ENCODE measurements at regions not wholly inside any gene's neighbourhood (a gene's known extent, or its start where the extent isn't known, plus 50 kb on each side); places are given as distances from the start of the nearest gene placed in this dataset.

DNA sequence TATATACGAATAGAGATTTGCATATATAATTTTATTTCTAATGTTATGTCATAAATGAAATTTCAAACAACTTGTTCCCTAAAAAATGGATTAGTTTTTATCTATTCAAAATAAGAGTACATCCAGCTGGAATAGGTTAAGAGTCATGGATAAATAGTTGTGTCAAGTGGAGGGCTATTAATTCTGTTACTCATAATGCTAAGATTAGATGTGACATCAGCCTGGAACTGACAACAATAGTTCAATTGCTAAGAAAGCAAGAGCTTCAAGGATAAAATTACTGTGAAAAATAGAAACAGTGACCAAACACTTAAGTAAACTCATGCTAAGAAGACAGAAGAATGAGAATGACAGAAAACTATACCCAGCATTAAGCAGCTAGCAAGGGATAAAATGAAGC, 92.2 kb upstream of the CDH9 start:
- Mint-ChIP-seq H3K9me3 (no peaks in the 10 kb centered on the region), H3K4me1 (no peaks in the 10 kb centered on the region), H3K36me3 (no peaks in the 10 kb centered on the region), H3K27ac (no peak overlapping the region), H3K27me3 (ENCODE audit: insufficient read depth, low read depth) (no peaks in the 10 kb centered on the region), H3K4me3 (no peak overlapping the region)
- H3K27me3 ChIP-seq = no peaks in the 10 kb centered on the region
- H3K36me3 ChIP-seq = no peaks in the 10 kb centered on the region
- H3K79me2 ChIP-seq (ENCODE audit: low read depth) = no peaks in the 10 kb centered on the region
- no peaks in the 10 kb centered on the region for H3K4me1 ChIP-seq
- H3F3A ChIP-seq (ENCODE audit: low read depth) = no peaks in the 10 kb centered on the region
- no peaks in the 10 kb centered on the region for H3K9me3 ChIP-seq (ENCODE audit: low read depth)
- no peak overlapping the region for H3K4me2 ChIP-seq
- no peak overlapping the region for H3K27ac ChIP-seq
- DNase-seq (ENCODE audit: low spot score) = no peak
- no peak overlapping the region for H2AFZ ChIP-seq (replicated peaks)
- H3K4me3 ChIP-seq = no peak overlapping the region
- H3K9ac ChIP-seq = no peak overlapping the region
- H4K20me1 ChIP-seq (ENCODE audit: low read depth) = no peaks in the 10 kb centered on the region
- TF ChIP-seq EZH2phosphoT487 (IDR thresholded peaks at IDR 0.05) (no peak), EZH2 (IDR thresholded peaks at IDR 0.05) (no peak)
- TF ChIP-seq, protein P1, sequence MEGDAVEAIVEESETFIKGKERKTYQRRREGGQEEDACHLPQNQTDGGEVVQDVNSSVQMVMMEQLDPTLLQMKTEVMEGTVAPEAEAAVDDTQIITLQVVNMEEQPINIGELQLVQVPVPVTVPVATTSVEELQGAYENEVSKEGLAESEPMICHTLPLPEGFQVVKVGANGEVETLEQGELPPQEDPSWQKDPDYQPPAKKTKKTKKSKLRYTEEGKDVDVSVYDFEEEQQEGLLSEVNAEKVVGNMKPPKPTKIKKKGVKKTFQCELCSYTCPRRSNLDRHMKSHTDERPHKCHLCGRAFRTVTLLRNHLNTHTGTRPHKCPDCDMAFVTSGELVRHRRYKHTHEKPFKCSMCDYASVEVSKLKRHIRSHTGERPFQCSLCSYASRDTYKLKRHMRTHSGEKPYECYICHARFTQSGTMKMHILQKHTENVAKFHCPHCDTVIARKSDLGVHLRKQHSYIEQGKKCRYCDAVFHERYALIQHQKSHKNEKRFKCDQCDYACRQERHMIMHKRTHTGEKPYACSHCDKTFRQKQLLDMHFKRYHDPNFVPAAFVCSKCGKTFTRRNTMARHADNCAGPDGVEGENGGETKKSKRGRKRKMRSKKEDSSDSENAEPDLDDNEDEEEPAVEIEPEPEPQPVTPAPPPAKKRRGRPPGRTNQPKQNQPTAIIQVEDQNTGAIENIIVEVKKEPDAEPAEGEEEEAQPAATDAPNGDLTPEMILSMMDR (IDR thresholded peaks at IDR 0.05) = no peak

GRCh38 chr5:27129926-27130325, 91.5 kb upstream of the CDH9 start:
- H2AFZ ChIP-seq (replicated peaks) = no peak overlapping the region
- no peak overlapping the region for H3K4me3 ChIP-seq
- H3K36me3 ChIP-seq = no peaks in the 10 kb centered on the region
- Mint-ChIP-seq H3K36me3 (no peaks in the 10 kb centered on the region), H3K4me3 (no peak overlapping the region), H3K27me3 (ENCODE audit: insufficient read depth, low read depth) (no peaks in the 10 kb centered on the region), H3K4me1 (no peaks in the 10 kb centered on the region), H3K9me3 (no peaks in the 10 kb centered on the region), H3K27ac (no peak overlapping the region)
- no peak overlapping the region for H3K4me2 ChIP-seq
- no peak for DNase-seq (ENCODE audit: low spot score)
- TF ChIP-seq EZH2phosphoT487 (IDR thresholded peaks at IDR 0.05) = no peak
- TF ChIP-seq, protein P1 (IDR thresholded peaks at IDR 0.05) = no peak
- TF ChIP-seq EZH2 (IDR thresholded peaks at IDR 0.05) = no peak
- H3F3A ChIP-seq (ENCODE audit: low read depth) = no peaks in the 10 kb centered on the region
- no peaks in the 10 kb centered on the region for H4K20me1 ChIP-seq (ENCODE audit: low read depth)
- no peak overlapping the region for H3K9ac ChIP-seq
- no peaks in the 10 kb centered on the region for H3K9me3 ChIP-seq (ENCODE audit: low read depth)
- H3K27me3 ChIP-seq = no peaks in the 10 kb centered on the region
- no peaks in the 10 kb centered on the region for H3K79me2 ChIP-seq (ENCODE audit: low read depth)
- no peaks in the 10 kb centered on the region for H3K4me1 ChIP-seq
- H3K27ac ChIP-seq = no peak overlapping the region

DNA sequence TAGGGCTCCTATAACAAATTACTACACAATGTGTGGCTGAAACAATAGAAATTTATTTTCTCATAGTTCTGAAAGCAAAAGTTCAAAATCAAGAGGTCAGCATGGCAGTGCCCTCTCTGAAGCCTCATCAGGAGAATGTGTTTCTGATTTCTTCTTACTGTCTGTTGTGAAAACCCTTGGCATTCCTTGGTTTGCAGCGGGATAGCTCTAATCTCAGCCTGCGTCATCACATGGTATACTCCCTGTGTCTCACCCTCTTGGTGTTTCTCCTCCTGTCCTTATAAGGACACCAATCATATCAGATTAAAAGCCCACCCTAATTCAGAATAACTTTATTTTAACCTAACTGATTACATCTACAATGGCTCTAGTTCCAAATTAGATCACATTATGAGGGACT, 87.5 kb upstream of the CDH9 start:
- peaks cover under 1% of the 10 kb centered on the region for H3K9me3 Mint-ChIP-seq
- Histone ChIP-seq H3K4me1 (no peaks in the 10 kb centered on the region), H3K36me3 (no peaks in the 10 kb centered on the region), H3K79me2 (ENCODE audit: low read depth) (no peaks in the 10 kb centered on the region), H2AFZ (replicated peaks) (peak overlapping the region; percentile 34), H3K4me2 (no peak overlapping the region), H3K4me3 (no peak overlapping the region), H3K9me3 (ENCODE audit: low read depth) (no peaks in the 10 kb centered on the region), H3K27ac (no peak overlapping the region), H3K9ac (no peak overlapping the region), H3F3A (ENCODE audit: low read depth) (no peaks in the 10 kb centered on the region), H3K27me3 (no peaks in the 10 kb centered on the region), H4K20me1 (ENCODE audit: low read depth) (no peaks in the 10 kb centered on the region)
- H3K4me3 Mint-ChIP-seq = no peak overlapping the region
- H3K4me1 Mint-ChIP-seq = peaks cover 2% of the 10 kb centered on the region
- DNase-seq (ENCODE audit: low spot score) = no peak
- no peak for TF ChIP-seq EZH2 (IDR thresholded peaks at IDR 0.05)
- TF ChIP-seq, protein P1 (IDR thresholded peaks at IDR 0.05) = no peak
- no peak for TF ChIP-seq EZH2phosphoT487 (IDR thresholded peaks at IDR 0.05)
- H3K36me3 Mint-ChIP-seq = no peaks in the 10 kb centered on the region
- no peak overlapping the region for H3K27ac Mint-ChIP-seq
- H3K27me3 Mint-ChIP-seq (ENCODE audit: insufficient read depth, low read depth) = no peaks in the 10 kb centered on the region
